Activated naive CD4-positive, alpha-beta T cell treated with Interleukin-2 at 50 U/mL for 16 hours (primary cell): ENCODE measurements at regions not wholly inside any gene's neighbourhood (a gene's known extent, or its start where the extent isn't known, plus 50 kb on each side); places are given as distances from the start of the nearest gene placed in this dataset.

Experiments used
- DNase-seq: peaks from one replicate; pipeline ENCODE4 v3.0.0-alpha.2; 2020

DNA sequence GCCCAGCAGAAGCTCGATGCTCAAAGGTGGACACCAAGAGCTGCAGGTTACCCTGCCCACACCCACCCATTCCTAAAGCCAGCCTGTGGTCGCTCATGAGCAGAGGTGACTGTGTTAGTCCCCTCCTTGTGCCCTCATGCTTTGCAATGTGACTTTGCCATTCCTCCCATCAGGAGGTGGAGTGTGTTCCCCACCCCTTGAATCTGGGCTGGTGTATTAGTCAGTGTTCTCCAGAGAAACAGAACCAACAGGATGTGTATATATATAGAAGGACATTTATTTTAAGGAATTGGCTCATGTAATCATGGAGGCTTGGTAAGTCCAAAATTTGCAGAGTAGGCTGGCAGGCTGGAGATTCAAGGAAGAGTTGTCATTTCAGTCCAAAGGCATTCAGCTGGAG, 54.4 kb upstream of the RNF24 start:
- DNase-seq: no peak

DNA sequence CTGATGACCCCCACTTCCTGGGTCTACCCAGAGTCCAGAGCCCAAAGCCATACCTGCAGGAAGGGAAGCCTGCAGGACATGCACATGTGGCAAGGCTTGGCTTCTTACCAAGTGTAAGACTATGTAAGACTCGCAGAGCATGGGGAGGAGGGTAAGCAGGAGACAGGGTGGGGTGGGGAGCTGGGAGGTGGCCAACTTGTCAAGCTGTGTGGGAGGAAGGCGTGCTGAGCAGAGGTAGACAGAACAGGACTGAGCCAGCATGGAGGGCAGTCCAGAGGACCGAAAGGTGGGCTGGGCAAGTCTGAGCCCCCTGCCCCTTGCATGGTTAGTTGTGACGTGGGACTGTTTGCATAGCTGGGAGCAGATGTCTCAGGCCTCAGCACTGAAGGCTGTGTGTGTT, 53.4 kb upstream of the RNF24 start:
- no peak for DNase-seq

DNA sequence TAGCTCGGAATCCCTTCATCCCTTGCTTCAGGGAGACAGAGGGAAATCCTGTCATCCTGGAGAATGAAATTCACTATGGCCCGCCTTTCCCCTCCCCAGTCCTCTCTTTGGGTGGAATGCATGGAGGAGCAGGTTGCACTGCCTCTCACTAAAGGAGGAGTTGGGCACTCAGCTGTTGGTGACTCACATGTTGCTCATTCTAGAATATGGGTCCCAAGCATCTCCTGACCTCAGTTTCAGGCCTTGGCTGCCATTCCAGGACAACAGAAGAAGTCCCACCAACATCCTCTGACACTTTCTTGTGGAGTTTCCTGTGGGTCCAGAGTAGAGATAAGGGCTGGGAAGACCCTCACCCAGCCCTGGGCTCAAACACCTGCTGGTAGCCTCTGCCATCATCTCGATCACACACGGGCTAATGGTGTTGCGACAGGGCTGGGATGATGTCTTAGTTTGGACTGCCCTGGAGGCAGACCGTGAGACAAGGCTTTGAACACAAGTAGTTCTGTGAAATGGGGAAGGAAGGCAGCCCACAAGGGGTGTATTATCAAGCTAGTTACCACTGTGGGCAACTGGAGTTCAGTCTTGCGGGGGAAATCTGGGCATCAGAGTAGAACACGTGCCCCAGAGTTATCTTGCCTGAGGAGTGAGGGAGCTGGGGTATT, 52.4 kb upstream of the RNF24 start:
- DNase-seq: no peak

DNA sequence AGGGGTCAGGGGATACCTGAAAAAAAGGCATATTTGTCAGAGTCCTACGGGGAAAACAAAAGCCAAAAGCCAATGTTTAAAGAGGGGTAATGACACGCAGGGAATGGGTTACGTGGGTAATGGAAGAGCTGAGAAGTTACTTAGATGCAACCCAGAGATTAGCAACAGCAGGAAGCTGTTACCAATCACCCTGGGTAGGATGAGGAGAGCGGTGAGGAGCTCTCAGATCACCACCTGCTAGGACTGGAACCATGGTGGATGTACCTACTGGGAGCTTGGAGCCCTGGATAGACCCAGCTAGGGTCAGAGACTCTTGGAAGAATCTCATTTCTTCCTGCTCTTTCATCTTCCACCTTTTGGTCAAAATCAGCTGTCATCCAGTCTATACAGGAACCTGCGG, 51.2 kb upstream of the RNF24 start:
- no peak for DNase-seq

DNA sequence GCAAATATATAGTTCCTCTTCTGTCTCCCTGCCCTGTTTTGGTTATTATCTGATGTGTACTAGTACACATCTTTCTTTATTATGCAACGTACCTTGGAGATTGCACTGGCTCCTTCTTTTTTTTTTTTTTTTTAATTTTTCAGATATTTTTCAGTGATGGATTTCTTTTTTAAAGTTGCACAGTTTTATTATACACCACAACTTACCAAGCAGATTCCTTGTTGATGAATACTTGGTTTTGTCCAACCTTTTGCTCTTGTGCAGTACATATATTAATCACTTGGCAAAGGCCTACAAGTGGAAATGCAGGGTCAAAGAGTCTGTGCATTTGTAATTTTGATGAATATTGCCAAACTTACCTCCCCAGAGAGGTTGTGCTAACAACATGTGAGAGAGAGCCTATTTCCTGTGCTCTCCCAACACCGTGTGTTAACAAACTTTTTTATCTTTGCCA, 50.1 kb upstream of the RNF24 start:
- no peak for DNase-seq
